HFFc6 (cell line): ENCODE measurements at regions not wholly inside any gene's neighbourhood (a gene's known extent, or its start where the extent isn't known, plus 50 kb on each side); places are given as distances from the start of the nearest gene placed in this dataset.
A peak's percentile ranks its signal among the peaks of the same experiment; 100 is the strongest.
"Not testable (repeated sequence)": the region's sequence is repeated elsewhere in the genome, so short reads cannot be mapped to it uniquely, and the experiment has no call there.

Experiments
- DNase-seq: peaks from one replicate; pipeline ENCODE4 v3.0.0-alpha.2; 2018
- H3K27ac Mint-ChIP-seq: 2 replicates; pipeline ENCODE4 v1.8.0; 2020; ENCODE audit warnings: mild to moderate bottlenecking, mixed read lengths
- H3K27me3 Mint-ChIP-seq: 2 replicates; pipeline ENCODE4 v1.8.0; 2021; ENCODE audit warnings: mild to moderate bottlenecking, moderate library complexity, mixed read lengths; ENCODE audit not compliant: insufficient read depth
- H3K36me3 Mint-ChIP-seq: 2 replicates; pipeline ENCODE4 v1.8.0; 2021; ENCODE audit warnings: low read depth, mixed read lengths
- H3K4me1 Mint-ChIP-seq: 2 replicates; pipeline ENCODE4 v1.8.0; 2020; ENCODE audit warnings: low read depth, mixed read lengths
- H3K4me3 Mint-ChIP-seq: 2 replicates; pipeline ENCODE4 v1.8.0; 2020; ENCODE audit warnings: mild to moderate bottlenecking, moderate library complexity, mixed read lengths
- H3K9me3 Mint-ChIP-seq: 2 replicates; pipeline ENCODE4 v1.8.0; 2020; ENCODE audit warnings: mild to moderate bottlenecking, mixed read lengths
- TF ChIP-seq, protein P1 (sequence below): fragments of 200-600 bp; sonication (generic); IDR thresholded peaks from 2 replicates; pipeline ENCODE4 v1.5.0; 2021; ENCODE audit warnings: antibody characterized with exemption, mild to moderate bottlenecking

DNA sequence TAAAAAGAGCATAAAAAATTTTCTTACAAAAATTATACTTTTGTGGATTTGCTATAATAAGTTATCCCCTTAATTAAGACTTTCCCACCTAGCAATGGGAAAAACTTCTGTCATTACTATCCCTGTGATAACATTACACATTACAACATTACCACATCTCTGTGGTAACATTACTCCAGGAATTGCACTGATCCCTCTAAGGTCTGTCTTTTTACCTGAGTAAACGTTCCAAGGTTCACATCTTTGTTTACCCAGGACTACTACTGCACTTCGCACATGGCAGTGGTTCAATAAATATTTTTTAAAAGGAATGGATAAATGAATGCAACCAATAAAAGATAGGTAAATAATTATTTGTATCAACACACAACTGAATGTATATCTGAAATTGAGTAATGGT, 92.4 kb upstream of the NOX4 start:
- H3K27me3 Mint-ChIP-seq, result no peaks in the 10 kb centered on the region
- H3K4me1 Mint-ChIP-seq, result peaks cover 8% of the 10 kb centered on the region; the same call in 1 of the 2 replicates
- H3K9me3 Mint-ChIP-seq, result no peaks in the 10 kb centered on the region
- TF ChIP-seq, protein P1, sequence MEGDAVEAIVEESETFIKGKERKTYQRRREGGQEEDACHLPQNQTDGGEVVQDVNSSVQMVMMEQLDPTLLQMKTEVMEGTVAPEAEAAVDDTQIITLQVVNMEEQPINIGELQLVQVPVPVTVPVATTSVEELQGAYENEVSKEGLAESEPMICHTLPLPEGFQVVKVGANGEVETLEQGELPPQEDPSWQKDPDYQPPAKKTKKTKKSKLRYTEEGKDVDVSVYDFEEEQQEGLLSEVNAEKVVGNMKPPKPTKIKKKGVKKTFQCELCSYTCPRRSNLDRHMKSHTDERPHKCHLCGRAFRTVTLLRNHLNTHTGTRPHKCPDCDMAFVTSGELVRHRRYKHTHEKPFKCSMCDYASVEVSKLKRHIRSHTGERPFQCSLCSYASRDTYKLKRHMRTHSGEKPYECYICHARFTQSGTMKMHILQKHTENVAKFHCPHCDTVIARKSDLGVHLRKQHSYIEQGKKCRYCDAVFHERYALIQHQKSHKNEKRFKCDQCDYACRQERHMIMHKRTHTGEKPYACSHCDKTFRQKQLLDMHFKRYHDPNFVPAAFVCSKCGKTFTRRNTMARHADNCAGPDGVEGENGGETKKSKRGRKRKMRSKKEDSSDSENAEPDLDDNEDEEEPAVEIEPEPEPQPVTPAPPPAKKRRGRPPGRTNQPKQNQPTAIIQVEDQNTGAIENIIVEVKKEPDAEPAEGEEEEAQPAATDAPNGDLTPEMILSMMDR, result no peak
- no peaks in the 10 kb centered on the region for H3K36me3 Mint-ChIP-seq
- no peak overlapping the region for H3K27ac Mint-ChIP-seq
- H3K4me3 Mint-ChIP-seq, result no peak overlapping the region; the same call in 1 of the 2 replicates
- no peak for DNase-seq

DNA sequence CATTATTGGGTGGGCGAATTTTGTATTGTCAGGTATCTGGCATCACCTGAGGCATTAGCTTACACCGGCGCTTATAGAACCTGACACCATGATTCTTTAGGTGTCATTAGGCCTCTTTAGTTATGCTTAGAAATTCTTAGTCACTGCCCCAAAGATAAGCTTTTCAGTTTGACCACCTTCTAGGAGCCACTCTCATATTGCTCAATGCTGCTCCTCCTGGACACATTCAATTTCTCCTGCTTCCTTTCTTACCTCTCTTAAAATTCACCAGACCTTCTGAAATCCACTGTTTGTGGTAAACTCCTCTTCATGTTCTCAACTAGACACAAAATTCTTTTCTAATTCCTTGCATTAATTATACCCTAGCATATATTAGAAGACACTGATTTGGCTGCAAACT, 93.9 kb upstream of the NOX4 start:
- not testable (repeated sequence) for DNase-seq, H3K27me3 Mint-ChIP-seq, H3K27ac Mint-ChIP-seq, H3K36me3 Mint-ChIP-seq, H3K9me3 Mint-ChIP-seq, H3K4me3 Mint-ChIP-seq
- peaks cover 15% of the 10 kb centered on the region; the same call in 1 of the 2 replicates for H3K4me1 Mint-ChIP-seq

DNA sequence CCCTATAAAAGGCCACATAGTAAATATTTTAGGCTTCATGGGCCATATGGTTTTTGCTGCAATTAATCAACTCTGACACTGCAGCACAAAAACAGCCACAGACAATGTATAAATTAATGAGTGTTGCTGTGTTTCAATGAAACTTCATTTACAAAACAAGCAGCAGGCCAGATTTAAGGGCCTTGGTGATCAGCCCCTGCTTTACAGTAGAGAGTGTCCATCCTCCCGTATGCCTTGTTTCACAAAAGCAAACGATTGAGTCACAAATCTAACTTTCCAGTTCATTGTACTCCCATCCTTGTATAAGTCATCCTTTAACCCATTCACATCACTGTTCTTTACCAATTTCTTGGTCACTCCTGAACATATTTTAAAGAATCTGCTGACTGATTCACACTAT, 94.3 kb upstream of the NOX4 start:
- peaks cover 15% of the 10 kb centered on the region; the same call in 1 of the 2 replicates for H3K4me1 Mint-ChIP-seq
- H3K27me3 Mint-ChIP-seq, H3K27ac Mint-ChIP-seq, H3K36me3 Mint-ChIP-seq, H3K9me3 Mint-ChIP-seq, H3K4me3 Mint-ChIP-seq, DNase-seq: not testable (repeated sequence)

DNA sequence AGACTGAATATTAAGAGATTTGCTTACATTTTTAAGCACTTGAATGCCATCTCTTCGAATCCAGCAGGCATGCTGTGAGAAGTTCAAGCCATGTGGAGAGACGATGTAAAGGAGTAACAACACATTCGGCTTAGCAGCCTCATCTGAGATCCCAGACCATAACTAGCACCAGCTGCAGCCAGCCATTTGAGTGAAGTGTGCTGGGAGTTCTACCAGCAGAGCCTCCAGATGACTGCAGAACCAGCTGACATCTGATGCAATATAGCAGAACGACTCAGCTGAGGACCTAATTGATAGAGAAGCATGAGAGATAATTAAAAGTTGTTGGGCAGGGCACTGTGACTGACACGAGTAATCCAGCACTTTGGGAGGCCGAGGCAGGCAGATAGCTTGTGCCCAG, 98.2 kb upstream of the NOX4 start:
- not testable (repeated sequence) for H3K36me3 Mint-ChIP-seq, H3K27ac Mint-ChIP-seq, H3K27me3 Mint-ChIP-seq, DNase-seq, H3K4me3 Mint-ChIP-seq, H3K9me3 Mint-ChIP-seq
- peaks cover 32% of the 10 kb centered on the region; the same call in 1 of the 2 replicates for H3K4me1 Mint-ChIP-seq

DNA sequence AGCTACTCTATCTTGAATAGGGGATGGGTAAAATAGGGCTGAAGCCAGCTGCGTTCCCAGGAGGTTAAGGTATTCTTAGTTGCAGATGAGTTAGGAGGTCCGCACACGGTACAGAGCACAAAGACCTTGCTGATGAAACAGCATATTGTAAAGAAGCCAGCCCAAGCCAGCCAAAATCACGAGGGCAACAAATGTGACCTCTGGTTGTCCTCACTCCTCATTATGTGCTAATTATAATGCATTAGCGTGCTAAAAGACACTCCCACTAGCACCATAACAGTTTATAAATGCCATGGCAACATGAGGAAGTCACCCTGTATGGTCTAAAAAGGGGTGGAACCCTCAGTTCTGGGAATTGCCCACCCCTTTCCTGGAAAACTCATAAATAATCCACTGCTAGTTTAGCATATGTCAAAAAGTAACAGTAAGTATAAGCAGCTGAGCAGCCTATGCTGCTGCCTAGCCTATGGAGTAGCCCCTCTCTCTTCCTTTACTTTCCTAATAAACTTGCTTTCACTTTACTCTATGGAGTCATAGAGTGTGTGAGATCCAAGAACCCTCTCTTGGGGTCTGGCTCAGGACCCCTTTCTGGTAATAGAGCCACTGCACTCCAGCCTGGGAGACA, 98.9 kb upstream of the NOX4 start:
- not testable (repeated sequence) for DNase-seq, H3K27ac Mint-ChIP-seq, H3K9me3 Mint-ChIP-seq, H3K27me3 Mint-ChIP-seq, H3K36me3 Mint-ChIP-seq, H3K4me3 Mint-ChIP-seq
- peaks cover 32% of the 10 kb centered on the region; the same call in 1 of the 2 replicates for H3K4me1 Mint-ChIP-seq

DNA sequence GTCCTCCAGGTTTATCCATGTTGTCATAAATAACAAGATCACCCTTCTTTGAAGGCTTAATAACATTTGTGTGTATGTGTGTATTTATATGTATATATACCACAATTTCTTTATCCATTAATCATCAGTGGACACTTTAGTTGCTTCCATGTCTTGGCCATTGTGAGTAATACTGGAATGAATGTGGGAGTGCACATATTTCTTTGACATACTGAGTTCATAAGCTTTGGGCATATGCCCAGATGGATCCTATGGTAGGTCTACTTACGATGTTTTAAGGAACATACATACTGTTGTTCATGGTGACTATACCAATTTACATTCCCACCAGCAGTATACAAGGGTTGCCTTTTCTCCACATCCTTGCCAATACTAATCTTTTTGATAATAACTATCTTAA, 108.8 kb upstream of the TRIM77 start:
- not testable (repeated sequence) for H3K4me3 Mint-ChIP-seq, H3K27me3 Mint-ChIP-seq
- H3K36me3 Mint-ChIP-seq, result peaks cover 18% of the 10 kb centered on the region
- peaks cover 52% of the 10 kb centered on the region for H3K4me1 Mint-ChIP-seq
- DNase-seq, result peak; percentile 81
- peaks cover 13% of the 10 kb centered on the region for H3K9me3 Mint-ChIP-seq
- H3K27ac Mint-ChIP-seq, result peak overlapping the region; percentile 60

DNA sequence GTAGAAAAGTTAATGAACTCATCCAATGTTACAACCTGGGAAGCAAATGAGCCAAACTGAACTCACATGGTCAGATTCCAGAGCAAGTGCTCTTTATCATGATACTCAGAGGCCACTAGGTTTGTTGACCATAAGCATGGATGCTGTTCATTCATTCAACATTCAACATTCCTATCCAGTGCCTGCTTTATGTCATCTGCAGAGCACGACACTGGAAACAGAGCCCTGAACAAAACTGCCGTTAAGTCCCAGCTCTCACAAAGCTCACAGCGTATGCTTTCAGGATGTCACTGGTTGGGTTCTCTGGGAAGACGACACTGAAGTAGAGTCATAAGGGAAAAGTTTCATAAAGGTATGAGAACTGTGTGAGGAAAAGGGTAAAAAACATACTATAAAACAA, 105.8 kb upstream of the TRIM77 start:
- DNase-seq, result no peak
- peak overlapping the region; percentile 44; the same call in 1 of the 2 replicates for H3K27ac Mint-ChIP-seq
- TF ChIP-seq, protein P1, result no peak

DNA sequence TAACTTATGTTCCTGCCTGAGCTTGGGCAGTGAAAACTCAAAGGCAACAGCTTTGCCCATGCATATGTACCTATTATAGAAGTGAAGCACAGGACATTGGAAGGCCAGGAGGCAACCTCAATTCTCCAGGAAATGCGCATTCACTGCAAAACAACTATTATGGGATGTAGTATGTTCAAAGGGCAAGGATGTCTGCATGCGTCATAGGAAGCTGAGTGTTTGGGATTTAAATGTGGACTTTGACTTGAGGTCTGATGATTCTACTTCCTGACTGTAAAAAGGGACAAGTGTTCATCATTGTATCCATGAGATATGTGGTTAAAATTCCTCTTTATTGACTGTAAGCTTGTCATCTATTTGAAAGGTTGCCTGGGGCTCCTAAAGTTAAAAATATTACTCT, 103.3 kb upstream of the TRIM77 start:
- Mint-ChIP-seq H3K27ac (peak overlapping the region; percentile 91), H3K36me3 (peaks cover 15% of the 10 kb centered on the region), H3K4me1 (peaks cover 64% of the 10 kb centered on the region), H3K9me3 (peaks cover 13% of the 10 kb centered on the region), H3K4me3 (peak overlapping the region; percentile 65)
- peak; percentile 87 for DNase-seq
- not testable (repeated sequence) for H3K27me3 Mint-ChIP-seq

More for the DNA sequence above, 105.8 kb upstream of the TRIM77 start:
- Mint-ChIP-seq H3K4me3 (peak overlapping the region; percentile 22; the same call in 1 of the 2 replicates), H3K36me3 (peaks cover 18% of the 10 kb centered on the region), H3K4me1 (peaks cover 68% of the 10 kb centered on the region), H3K9me3 (peaks cover 13% of the 10 kb centered on the region), H3K27me3 (no peaks in the 10 kb centered on the region)

DNA sequence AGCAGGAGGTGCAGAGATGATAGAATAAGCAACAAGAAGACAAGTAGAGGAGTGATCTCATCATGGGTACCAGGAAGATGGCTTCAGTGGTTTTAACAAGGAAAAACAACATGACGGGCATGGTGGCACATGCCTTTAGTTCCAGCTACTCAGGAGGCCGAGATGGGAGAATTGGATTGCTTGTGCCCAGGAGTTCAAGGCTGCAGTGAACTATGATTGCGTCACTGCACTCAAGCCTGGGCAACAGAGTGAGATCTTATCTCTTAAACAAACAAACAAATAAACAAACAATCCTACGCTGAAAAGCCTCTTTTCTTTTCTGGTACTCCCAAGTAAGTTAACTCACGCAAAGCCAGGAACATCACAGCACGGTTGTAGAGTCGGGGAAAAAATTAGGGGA, 102.6 kb upstream of the TRIM77 start:
- H3K27me3 Mint-ChIP-seq, H3K9me3 Mint-ChIP-seq, H3K36me3 Mint-ChIP-seq: not testable (repeated sequence)
- peak overlapping the region; percentile 65 for H3K4me3 Mint-ChIP-seq
- peak; percentile 39 for DNase-seq
- peaks cover 64% of the 10 kb centered on the region for H3K4me1 Mint-ChIP-seq
- peak overlapping the region; percentile 91 for H3K27ac Mint-ChIP-seq
